ENCODE measurements at regions not wholly inside any gene's neighbourhood (a gene's known extent, or its start where the extent isn't known, plus 50 kb on each side); places are given as distances from the start of the nearest gene placed in this dataset.

- no peak for DNase-seq (ENCODE audit: low spot score)
These were observed 119.9 kb downstream of the ETAA1 start for GRCh38 chr2:67516899-67517530.

GRCh38 chr2:67522148-67522547 is 125.0 kb downstream of the ETAA1 start:
- DNase-seq (ENCODE audit: low spot score): no peak

GRCh38 chr2:67524213-67524612 is 127.1 kb downstream of the ETAA1 start:
- DNase-seq (ENCODE audit: low spot score): no peak

GRCh38 chr2:67524777-67525176 is 127.6 kb downstream of the ETAA1 start:
- no peak for DNase-seq (ENCODE audit: low spot score)

GRCh38 chr2:67526283-67526682 is 129.2 kb downstream of the ETAA1 start:
- DNase-seq (ENCODE audit: low spot score): no peak

GRCh38 chr2:67528320-67528719 is 131.2 kb downstream of the ETAA1 start:
- DNase-seq (ENCODE audit: low spot score): no peak

- no peak for DNase-seq (ENCODE audit: low spot score)
These were observed 135.3 kb downstream of the ETAA1 start for GRCh38 chr2:67532387-67532786.

GRCh38 chr2:67534745-67535144 is 137.6 kb downstream of the ETAA1 start:
- DNase-seq (ENCODE audit: low spot score): no peak

GRCh38 chr2:67540962-67541361 is 143.8 kb downstream of the ETAA1 start:
- no peak for DNase-seq (ENCODE audit: low spot score)

GRCh38 chr2:67544286-67544685 is 147.2 kb downstream of the ETAA1 start:
- DNase-seq (ENCODE audit: low spot score): no peak

GRCh38 chr2:67548317-67549201 is 151.4 kb downstream of the ETAA1 start:
- no peak for DNase-seq (ENCODE audit: low spot score)

- no peak for DNase-seq (ENCODE audit: low spot score)
These were observed 162.0 kb downstream of the ETAA1 start for GRCh38 chr2:67559156-67559555.

- DNase-seq (ENCODE audit: low spot score): no peak
These were observed 163.8 kb downstream of the ETAA1 start for GRCh38 chr2:67560771-67561456.

GRCh38 chr2:67561457-67561965 is 164.4 kb downstream of the ETAA1 start:
- no peak for DNase-seq (ENCODE audit: low spot score)

- DNase-seq (ENCODE audit: low spot score): no peak
These were observed 166.9 kb downstream of the ETAA1 start for GRCh38 chr2:67564076-67564475.

GRCh38 chr2:67564626-67565025 is 167.5 kb downstream of the ETAA1 start:
- DNase-seq (ENCODE audit: low spot score): no peak

- DNase-seq (ENCODE audit: low spot score): no peak
These were observed 168.1 kb downstream of the ETAA1 start for GRCh38 chr2:67565262-67565661.

GRCh38 chr2:67565761-67566160 is 168.6 kb downstream of the ETAA1 start:
- no peak for DNase-seq (ENCODE audit: low spot score)

- no peak for DNase-seq (ENCODE audit: low spot score)
These were observed 169.2 kb downstream of the ETAA1 start for GRCh38 chr2:67566285-67566684.

- DNase-seq (ENCODE audit: low spot score): no peak
These were observed 170.0 kb downstream of the ETAA1 start for GRCh38 chr2:67566958-67567635.

- DNase-seq (ENCODE audit: low spot score): no peak
These were observed 170.8 kb downstream of the ETAA1 start for GRCh38 chr2:67567886-67568285.

- DNase-seq (ENCODE audit: low spot score): no peak
These were observed 173.5 kb downstream of the ETAA1 start for GRCh38 chr2:67570611-67571010.
